ENCODE measurements at regions not wholly inside any gene's neighbourhood (a gene's known extent, or its start where the extent isn't known, plus 50 kb on each side); places are given as distances from the start of the nearest gene placed in this dataset.

DNA sequence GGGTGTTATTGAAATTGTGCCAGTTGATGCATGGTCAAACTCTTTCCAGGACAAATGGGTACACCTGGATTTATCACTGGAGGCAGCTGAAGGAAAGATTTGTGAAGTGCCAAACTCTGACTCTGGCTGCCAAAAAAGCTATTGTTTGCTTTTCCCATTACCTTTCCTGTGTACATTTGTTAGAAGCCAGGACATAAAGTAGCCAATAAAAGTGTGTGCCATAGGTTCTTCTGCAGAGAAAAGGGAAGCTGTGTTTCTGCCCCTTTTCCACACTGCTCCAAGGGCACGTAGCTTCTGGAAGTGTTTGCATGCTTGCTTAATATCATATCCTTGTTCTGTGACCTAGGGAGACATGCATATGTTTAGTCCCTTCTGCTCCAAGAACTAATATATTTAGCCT, 1114.4 kb downstream of the SLC16A7 start:
- TF ChIP-seq YY1 (tag by site-specific recombination; IDR thresholded peaks at IDR 0.05) (no peak), ZEB2 (tag by site-specific recombination; IDR thresholded peaks at IDR 0.05) (no peak), ZNF571 (tag by site-specific recombination; IDR thresholded peaks at IDR 0.05) (no peak)
- TF ChIP-seq, protein P1, sequence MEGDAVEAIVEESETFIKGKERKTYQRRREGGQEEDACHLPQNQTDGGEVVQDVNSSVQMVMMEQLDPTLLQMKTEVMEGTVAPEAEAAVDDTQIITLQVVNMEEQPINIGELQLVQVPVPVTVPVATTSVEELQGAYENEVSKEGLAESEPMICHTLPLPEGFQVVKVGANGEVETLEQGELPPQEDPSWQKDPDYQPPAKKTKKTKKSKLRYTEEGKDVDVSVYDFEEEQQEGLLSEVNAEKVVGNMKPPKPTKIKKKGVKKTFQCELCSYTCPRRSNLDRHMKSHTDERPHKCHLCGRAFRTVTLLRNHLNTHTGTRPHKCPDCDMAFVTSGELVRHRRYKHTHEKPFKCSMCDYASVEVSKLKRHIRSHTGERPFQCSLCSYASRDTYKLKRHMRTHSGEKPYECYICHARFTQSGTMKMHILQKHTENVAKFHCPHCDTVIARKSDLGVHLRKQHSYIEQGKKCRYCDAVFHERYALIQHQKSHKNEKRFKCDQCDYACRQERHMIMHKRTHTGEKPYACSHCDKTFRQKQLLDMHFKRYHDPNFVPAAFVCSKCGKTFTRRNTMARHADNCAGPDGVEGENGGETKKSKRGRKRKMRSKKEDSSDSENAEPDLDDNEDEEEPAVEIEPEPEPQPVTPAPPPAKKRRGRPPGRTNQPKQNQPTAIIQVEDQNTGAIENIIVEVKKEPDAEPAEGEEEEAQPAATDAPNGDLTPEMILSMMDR (tag by site-specific recombination; IDR thresholded peaks at IDR 0.05): no peak

Measured in HEK293 (cell line).